GM18507 (cell line): ENCODE measurements at regions not wholly inside any gene's neighbourhood (a gene's known extent, or its start where the extent isn't known, plus 50 kb on each side); places are given as distances from the start of the nearest gene placed in this dataset.

Experiments used
- DNase-seq: peaks from one replicate; pipeline ENCODE4 v3.0.0; 2011; ENCODE audit warnings: low read depth; ENCODE audit not compliant: insufficient read length; ENCODE audit errors: extremely low spot score
- FAIRE-seq: peaks from 2 replicates; lab custom pipeline; 2011; peaks lifted over from hg19 to GRCh38; lab: Jason Lieb, UNC

- FAIRE-seq (no peak), DNase-seq (no peak)
Measured at GRCh38 chr2:7835151-7835550, 846.7 kb upstream of the ID2 start.

- FAIRE-seq, result peak; percentile 89
- no peak for DNase-seq
Measured at GRCh38 chr2:7835693-7836680, 845.9 kb upstream of the ID2 start.

- no peak for FAIRE-seq
- no peak for DNase-seq
Measured at GRCh38 chr2:7837237-7837760, 844.6 kb upstream of the ID2 start.

- DNase-seq, result no peak
- no peak for FAIRE-seq
Measured at GRCh38 chr2:7838669-7839068, 843.2 kb upstream of the ID2 start.

- DNase-seq (no peak), FAIRE-seq (no peak)
Measured at GRCh38 chr2:7840651-7841380, 841.0 kb upstream of the ID2 start.

- no peak for FAIRE-seq
- DNase-seq, result no peak
Measured at GRCh38 chr2:7841751-7842150, 840.1 kb upstream of the ID2 start.

GRCh38 chr2:7844414-7844965 lies 837.4 kb upstream of the ID2 start:
- FAIRE-seq (no peak), DNase-seq (no peak)

- FAIRE-seq, result no peak
- DNase-seq, result no peak
Measured at GRCh38 chr2:7845332-7845731, 836.5 kb upstream of the ID2 start.

- no peak for FAIRE-seq
- DNase-seq, result no peak
Measured at GRCh38 chr2:7846607-7847006, 835.2 kb upstream of the ID2 start.

GRCh38 chr2:7847321-7847720 lies 834.5 kb upstream of the ID2 start:
- DNase-seq (no peak), FAIRE-seq (no peak)

- FAIRE-seq (no peak), DNase-seq (no peak)
Measured at GRCh38 chr2:7849027-7849426, 832.8 kb upstream of the ID2 start.

- FAIRE-seq, result no peak
- no peak for DNase-seq
Measured at GRCh38 chr2:7849531-7849930, 832.3 kb upstream of the ID2 start.

GRCh38 chr2:7852546-7852945 lies 829.3 kb upstream of the ID2 start:
- DNase-seq (no peak), FAIRE-seq (no peak)

- DNase-seq (no peak), FAIRE-seq (no peak)
Measured at GRCh38 chr2:7857904-7858303, 824.0 kb upstream of the ID2 start.

GRCh38 chr2:7858624-7859023 lies 823.2 kb upstream of the ID2 start:
- FAIRE-seq (no peak), DNase-seq (no peak)

- no peak for DNase-seq
- FAIRE-seq, result no peak
Measured at GRCh38 chr2:7860693-7861092, 821.2 kb upstream of the ID2 start.

GRCh38 chr2:7861910-7862702 lies 819.8 kb upstream of the ID2 start:
- no peak for FAIRE-seq
- DNase-seq, result no peak

- FAIRE-seq, result no peak
- no peak for DNase-seq
Measured at GRCh38 chr2:7866104-7866503, 815.8 kb upstream of the ID2 start.

- FAIRE-seq (no peak), DNase-seq (no peak)
Measured at GRCh38 chr2:7866825-7867224, 815.0 kb upstream of the ID2 start.
